SU-DHL-6 (cell line): ENCODE measurements at regions not wholly inside any gene's neighbourhood (a gene's known extent, or its start where the extent isn't known, plus 50 kb on each side); places are given as distances from the start of the nearest gene placed in this dataset.

Source experiments
- EZH2phosphoT487 ChIP-seq: fragments of 200-600 bp; sonication (generic), shearing (Covaris generic); conservative IDR thresholded peaks from 2 replicates; pipeline ENCODE4 v1.6.1; 2018; ENCODE audit warnings: mild to moderate bottlenecking, antibody characterized with exemption, low read length, moderate library complexity, mixed read lengths
- TF ChIP-seq, protein P1 (sequence below): fragments of 200-600 bp; sonication (generic); IDR thresholded peaks from one replicate; pipeline ENCODE4 v1.5.1; 2017; ENCODE audit warnings: antibody characterized with exemption, mild to moderate bottlenecking, low read length, moderate library complexity; ENCODE audit not compliant: insufficient read depth, poor library complexity, severe bottlenecking

DNA sequence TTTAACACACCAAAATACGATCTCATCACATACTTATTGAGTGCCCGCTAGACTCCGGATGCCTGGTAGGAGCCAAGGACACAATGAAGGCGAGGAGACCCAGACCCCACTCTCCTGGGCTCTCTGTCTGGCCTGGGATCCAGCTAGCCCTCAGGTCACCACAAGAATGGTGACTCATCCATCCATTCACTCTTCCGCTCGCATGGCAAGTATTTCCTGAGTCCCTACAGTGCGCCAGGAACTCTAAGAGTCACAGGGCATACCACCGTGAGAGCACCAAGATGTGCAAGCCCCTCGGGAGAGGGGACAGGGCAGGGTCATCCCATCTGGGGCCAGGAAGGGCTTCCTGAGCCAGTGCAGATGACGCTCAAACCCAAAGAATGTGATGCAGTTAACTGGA lies 101.6 kb upstream of the PRR20G start:
- no peak for TF ChIP-seq EZH2phosphoT487
- TF ChIP-seq, protein P1, sequence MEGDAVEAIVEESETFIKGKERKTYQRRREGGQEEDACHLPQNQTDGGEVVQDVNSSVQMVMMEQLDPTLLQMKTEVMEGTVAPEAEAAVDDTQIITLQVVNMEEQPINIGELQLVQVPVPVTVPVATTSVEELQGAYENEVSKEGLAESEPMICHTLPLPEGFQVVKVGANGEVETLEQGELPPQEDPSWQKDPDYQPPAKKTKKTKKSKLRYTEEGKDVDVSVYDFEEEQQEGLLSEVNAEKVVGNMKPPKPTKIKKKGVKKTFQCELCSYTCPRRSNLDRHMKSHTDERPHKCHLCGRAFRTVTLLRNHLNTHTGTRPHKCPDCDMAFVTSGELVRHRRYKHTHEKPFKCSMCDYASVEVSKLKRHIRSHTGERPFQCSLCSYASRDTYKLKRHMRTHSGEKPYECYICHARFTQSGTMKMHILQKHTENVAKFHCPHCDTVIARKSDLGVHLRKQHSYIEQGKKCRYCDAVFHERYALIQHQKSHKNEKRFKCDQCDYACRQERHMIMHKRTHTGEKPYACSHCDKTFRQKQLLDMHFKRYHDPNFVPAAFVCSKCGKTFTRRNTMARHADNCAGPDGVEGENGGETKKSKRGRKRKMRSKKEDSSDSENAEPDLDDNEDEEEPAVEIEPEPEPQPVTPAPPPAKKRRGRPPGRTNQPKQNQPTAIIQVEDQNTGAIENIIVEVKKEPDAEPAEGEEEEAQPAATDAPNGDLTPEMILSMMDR, result no peak
